Activated B cell treated with CpG ODN at 0.5 μM for 24 hours (primary cell): ENCODE measurements at regions not wholly inside any gene's neighbourhood (a gene's known extent, or its start where the extent isn't known, plus 50 kb on each side); places are given as distances from the start of the nearest gene placed in this dataset.

Experiments
- ATAC-seq: fragments of 200-7000 bp; cut with Tn5 transposase; one replicate; pipeline ENCODE4 v1.10.0; 2021; ENCODE audit warnings: low read depth, mild to moderate bottlenecking, moderate library complexity
- CTCF ChIA-PET: fragments of 350-600 bp; sonication (Branson Sonifier 250); formaldehyde crosslinking; loops from one replicate; lab custom pipeline; 2021; ENCODE audit warnings: antibody characterized with exemption; lab: Charles Lee
- POLR2A ChIA-PET: fragments of 350-600 bp; sonication (Branson Sonifier 250); formaldehyde crosslinking; loops from one replicate; lab custom pipeline; 2021; ENCODE audit warnings: antibody characterized with exemption; lab: Charles Lee
- DNase-seq: peaks from one replicate; pipeline ENCODE4 v3.0.0; 2022
- H3K27ac Mint-ChIP-seq: one replicate; pipeline ENCODE4 v1.8.0; 2020; ENCODE audit warnings: mixed read lengths
- H3K27me3 Mint-ChIP-seq: one replicate; pipeline ENCODE4 v1.8.0; 2021; ENCODE audit warnings: mixed read lengths
- H3K36me3 Mint-ChIP-seq: one replicate; pipeline ENCODE4 v1.8.0; 2021; ENCODE audit warnings: low read depth, mixed read lengths
- H3K4me1 Mint-ChIP-seq: one replicate; pipeline ENCODE4 v1.8.0; 2021; ENCODE audit warnings: mixed read lengths
- H3K4me3 Mint-ChIP-seq: one replicate; pipeline ENCODE4 v1.8.0; 2020; ENCODE audit warnings: mild to moderate bottlenecking, mixed read lengths
- H3K9me3 Mint-ChIP-seq: one replicate; pipeline ENCODE4 v1.8.0; 2020; ENCODE audit warnings: mixed read lengths
- CTCF ChIP-seq: fragments of 200-600 bp; IDR thresholded peaks from one replicate; pipeline ENCODE4 v1.8.0; 2022; ENCODE audit warnings: antibody characterized with exemption, mild to moderate bottlenecking
- intact Hi-C: fragments of 100-400 bp; cut with micrococcal nuclease; formaldehyde crosslinking; loops from one replicate; pipeline ENCODE4 v1.15.1; 2024

GRCh38 chr18:41752826-41753225 is 202.2 kb upstream of the PIK3C3 start:
- H3K27me3 Mint-ChIP-seq, result no peaks in the 10 kb centered on the region

GRCh38 chr18:41751652-41752051 is 203.4 kb upstream of the PIK3C3 start:
- Mint-ChIP-seq H3K27me3 (no peaks in the 10 kb centered on the region), H3K4me3 (no peak overlapping the region), H3K9me3 (no peaks in the 10 kb centered on the region), H3K4me1 (no peaks in the 10 kb centered on the region), H3K27ac (no peak overlapping the region), H3K36me3 (no peaks in the 10 kb centered on the region)
- ChIA-PET POLR2A (no interaction called here), CTCF (no interaction called here)
- DNase-seq, result no peak
- no peak for ATAC-seq
- intact Hi-C loops, result no loop called here
- no peak for TF ChIP-seq CTCF

More at GRCh38 chr18:41752826-41753225, 202.2 kb upstream of the PIK3C3 start:
- no peak overlapping the region for H3K4me3 Mint-ChIP-seq
- no peak overlapping the region for H3K27ac Mint-ChIP-seq
- no peak for TF ChIP-seq CTCF
- intact Hi-C loops, result no loop called here
- H3K36me3 Mint-ChIP-seq, result no peaks in the 10 kb centered on the region
- no peaks in the 10 kb centered on the region for H3K9me3 Mint-ChIP-seq
- ATAC-seq (no peak), DNase-seq (no peak)
- H3K4me1 Mint-ChIP-seq, result no peaks in the 10 kb centered on the region
- ChIA-PET POLR2A (no interaction called here), CTCF (no interaction called here)

DNA sequence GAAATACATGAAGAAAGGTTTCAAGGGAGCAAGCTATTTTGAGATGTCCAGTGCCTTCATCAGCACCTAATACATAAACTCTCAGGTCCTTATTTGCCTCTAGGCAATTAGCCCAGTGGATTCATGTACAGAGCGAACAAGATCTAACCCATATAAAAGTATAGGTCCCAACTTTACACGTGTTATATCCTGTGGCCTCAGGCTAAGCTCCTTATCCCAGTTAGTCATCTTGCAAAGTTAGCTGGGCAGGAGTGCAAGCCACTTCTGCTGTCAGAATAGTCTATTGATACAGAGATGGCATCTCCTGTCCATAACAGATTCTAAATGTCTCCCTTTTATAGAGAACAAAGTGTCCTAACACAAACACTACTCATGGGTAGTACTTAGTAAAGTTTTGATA is 203.9 kb upstream of the PIK3C3 start:
- no peak for TF ChIP-seq CTCF
- Mint-ChIP-seq H3K27me3 (no peaks in the 10 kb centered on the region), H3K4me3 (no peak overlapping the region), H3K4me1 (no peaks in the 10 kb centered on the region), H3K27ac (no peak overlapping the region), H3K36me3 (no peaks in the 10 kb centered on the region), H3K9me3 (no peaks in the 10 kb centered on the region)
- ATAC-seq (no peak), DNase-seq (no peak)
- intact Hi-C loops, result no loop called here
- ChIA-PET POLR2A (no interaction called here), CTCF (no interaction called here)

- intact Hi-C loops, result no loop called here
- no peak for ATAC-seq
Measured at GRCh38 chr18:41747723-41748242, 207.3 kb upstream of the PIK3C3 start.

More at GRCh38 chr18:41747723-41748242, 207.3 kb upstream of the PIK3C3 start:
- no peaks in the 10 kb centered on the region for H3K27me3 Mint-ChIP-seq
- H3K9me3 Mint-ChIP-seq, result no peaks in the 10 kb centered on the region
- POLR2A ChIA-PET, result no interaction called here
- no peak overlapping the region for H3K4me3 Mint-ChIP-seq
- no peak for DNase-seq
- CTCF ChIA-PET, result no interaction called here
- TF ChIP-seq CTCF, result no peak
- no peaks in the 10 kb centered on the region for H3K36me3 Mint-ChIP-seq
- H3K4me1 Mint-ChIP-seq, result no peaks in the 10 kb centered on the region
- no peak overlapping the region for H3K27ac Mint-ChIP-seq
